ENCODE measurements at regions not wholly inside any gene's neighbourhood (a gene's known extent, or its start where the extent isn't known, plus 50 kb on each side); places are given as distances from the start of the nearest gene placed in this dataset.

GRCh38 chr10:90988024-90988423 lies 67.1 kb upstream of the ANKRD1 start:
- no peak for TF ChIP-seq CTCF (IDR thresholded peaks at IDR 0.05; ENCODE audit: insufficient read depth, low read depth, low read length)
- Histone ChIP-seq H3K36me3 (ENCODE audit: control insufficient read depth, insufficient read depth, low read length) (no peaks in the 10 kb centered on the region), H3K27me3 (ENCODE audit: control insufficient read depth, insufficient read depth, low read length) (no peaks in the 10 kb centered on the region), H3K4me3 (ENCODE audit: low read depth, low read length) (no peak overlapping the region)
- DNase-seq (ENCODE audit: low read depth), result no peak
- POLR2A ChIA-PET, result no interaction called here
- CTCF ChIA-PET, result interaction anchor here (1.5 to 1.9 kb wide), 2 partner anchors 18 to 76 kb away, joined by 3 to 10 read pairs; no protein-coding TSS in a partner anchor

- CTCF ChIA-PET, result interaction anchor here (1.5 kb wide), 1 partner anchor 77 kb away, joined by 3 read pairs; no protein-coding TSS in a partner anchor
- Histone ChIP-seq H3K27me3 (ENCODE audit: control insufficient read depth, insufficient read depth, low read length) (no peaks in the 10 kb centered on the region), H3K36me3 (ENCODE audit: control insufficient read depth, insufficient read depth, low read length) (no peaks in the 10 kb centered on the region), H3K4me3 (ENCODE audit: low read depth, low read length) (no peak overlapping the region)
- DNase-seq (ENCODE audit: low read depth), result no peak
- TF ChIP-seq CTCF (IDR thresholded peaks at IDR 0.05; ENCODE audit: insufficient read depth, low read depth, low read length), result no peak
- POLR2A ChIA-PET, result no interaction called here
Observed at GRCh38 chr10:90988802-90989201, 67.9 kb upstream of the ANKRD1 start.

GRCh38 chr10:90989378-90989777 lies 68.5 kb upstream of the ANKRD1 start:
- POLR2A ChIA-PET, result interaction anchor here (0.5 kb wide), 1 partner anchor 59 kb away, joined by 3 read pairs; no protein-coding TSS in a partner anchor

GRCh38 chr10:90992462-90992861 lies 71.6 kb upstream of the ANKRD1 start:
- ChIA-PET CTCF (interaction anchor here (0.7 kb wide), 1 partner anchor 13 kb away, joined by 3 read pairs; no protein-coding TSS in a partner anchor), POLR2A (no interaction called here)
- no peak overlapping the region for H3K4me3 ChIP-seq (ENCODE audit: low read depth, low read length)
- no peak for TF ChIP-seq CTCF (IDR thresholded peaks at IDR 0.05; ENCODE audit: insufficient read depth, low read depth, low read length)
- H3K27me3 ChIP-seq (ENCODE audit: control insufficient read depth, insufficient read depth, low read length), result no peaks in the 10 kb centered on the region
- no peaks in the 10 kb centered on the region for H3K36me3 ChIP-seq (ENCODE audit: control insufficient read depth, insufficient read depth, low read length)
- DNase-seq (ENCODE audit: low read depth), result no peak

More at GRCh38 chr10:90989378-90989777, 68.5 kb upstream of the ANKRD1 start:
- TF ChIP-seq CTCF (IDR thresholded peaks at IDR 0.05; ENCODE audit: insufficient read depth, low read depth, low read length), result no peak
- Histone ChIP-seq H3K4me3 (ENCODE audit: low read depth, low read length) (no peak overlapping the region), H3K27me3 (ENCODE audit: control insufficient read depth, insufficient read depth, low read length) (no peaks in the 10 kb centered on the region), H3K36me3 (ENCODE audit: control insufficient read depth, insufficient read depth, low read length) (no peaks in the 10 kb centered on the region)
- CTCF ChIA-PET, result interaction anchor here (0.7 to 0.8 kb wide), 2 partner anchors 8 to 77 kb away, joined by 3 read pairs; no protein-coding TSS in a partner anchor
- no peak for DNase-seq (ENCODE audit: low read depth)

- ChIA-PET CTCF (no interaction called here), POLR2A (no interaction called here)
- Histone ChIP-seq H3K27me3 (ENCODE audit: control insufficient read depth, insufficient read depth, low read length) (no peaks in the 10 kb centered on the region), H3K36me3 (ENCODE audit: control insufficient read depth, insufficient read depth, low read length) (no peaks in the 10 kb centered on the region), H3K4me3 (ENCODE audit: low read depth, low read length) (no peak overlapping the region)
- TF ChIP-seq CTCF (IDR thresholded peaks at IDR 0.05; ENCODE audit: insufficient read depth, low read depth, low read length), result no peak
- no peak for DNase-seq (ENCODE audit: low read depth)
Observed at GRCh38 chr10:90993340-90993739, 72.5 kb upstream of the ANKRD1 start.

All from BJ (cell line).